OCI-LY3 (cell line): ENCODE measurements at regions not wholly inside any gene's neighbourhood (a gene's known extent, or its start where the extent isn't known, plus 50 kb on each side); places are given as distances from the start of the nearest gene placed in this dataset.
"Not testable (repeated sequence)": the region's sequence is repeated elsewhere in the genome, so short reads cannot be mapped to it uniquely, and the experiment has no call there.

Source experiments
- H2AFZ ChIP-seq: fragments of 200-600, 300-600 bp; shearing (Covaris generic); 2 replicates; pipeline ENCODE4 v1.6.0; 2014; ENCODE audit warnings: antibody characterized with exemption, low read depth, low read length
- H3K27ac ChIP-seq: fragments of 200-600, 300-600 bp; sonication (generic); 2 replicates; pipeline ENCODE4 v1.5.1; 2014; ENCODE audit warnings: mild to moderate bottlenecking, low read length, moderate library complexity, mixed read lengths
- H3K27me3 ChIP-seq: fragments of 200-600, 300-600 bp; sonication (generic); 2 replicates; pipeline ENCODE4 v1.6.1; 2014; ENCODE audit warnings: low read depth, low read length, mixed read lengths
- H3K36me3 ChIP-seq: fragments of 200-600, 300-600 bp; sonication (generic); replicated peaks from 2 replicates; pipeline ENCODE3; 2014; ENCODE audit warnings: low read depth, low read length, mixed read lengths
- H3K4me1 ChIP-seq: fragments of 300-600, 200-600 bp; sonication (generic); 2 replicates; pipeline ENCODE4 v1.6.1; 2014; ENCODE audit warnings: low read length, mixed read lengths
- H3K4me2 ChIP-seq: fragments of 200-600, 300-600 bp; sonication (generic); 2 replicates; pipeline ENCODE4 v1.6.1; 2014; ENCODE audit warnings: low read length, mixed read lengths
- H3K4me3 ChIP-seq: fragments of 300-600, 200-600 bp; sonication (generic); 2 replicates; pipeline ENCODE4 v1.5.1; 2014; ENCODE audit warnings: antibody characterized with exemption, mild to moderate bottlenecking, low read length, moderate library complexity
- H3K79me2 ChIP-seq: fragments of 300-600, 200-600 bp; shearing (Covaris generic); 2 replicates; pipeline ENCODE4 v1.6.1; 2014; ENCODE audit warnings: mild to moderate bottlenecking, low read length, mixed read lengths
- H3K9ac ChIP-seq: fragments of 300-600, 200-600 bp; shearing (Covaris generic); 2 replicates; pipeline ENCODE4 v1.6.0; 2014; ENCODE audit warnings: mild to moderate bottlenecking, low read length, moderate library complexity
- H3K9me3 ChIP-seq: fragments of 200-600, 300-600 bp; shearing (Covaris generic); 2 replicates; pipeline ENCODE4 v1.6.1; 2014; ENCODE audit warnings: low read length, mixed read lengths; ENCODE audit not compliant: insufficient read depth
- H4K20me1 ChIP-seq: fragments of 200-600, 300-600 bp; sonication (generic); 2 replicates; pipeline ENCODE4 v1.6.1; 2016; ENCODE audit warnings: low read length, mixed read lengths; ENCODE audit not compliant: insufficient read depth
- EZH2phosphoT487 ChIP-seq: fragments of 200-600 bp; shearing (Covaris generic); IDR thresholded peaks from 2 replicates; pipeline ENCODE4 v1.6.1; 2018; ENCODE audit warnings: antibody characterized with exemption, mixed run types, low read depth
- TF ChIP-seq, protein P1 (sequence below): fragments of 200-600, 300-600 bp; sonication (generic); IDR thresholded peaks from 2 replicates; pipeline ENCODE4 v1.5.1; 2014; ENCODE audit warnings: antibody characterized with exemption, low read length, low read depth

DNA sequence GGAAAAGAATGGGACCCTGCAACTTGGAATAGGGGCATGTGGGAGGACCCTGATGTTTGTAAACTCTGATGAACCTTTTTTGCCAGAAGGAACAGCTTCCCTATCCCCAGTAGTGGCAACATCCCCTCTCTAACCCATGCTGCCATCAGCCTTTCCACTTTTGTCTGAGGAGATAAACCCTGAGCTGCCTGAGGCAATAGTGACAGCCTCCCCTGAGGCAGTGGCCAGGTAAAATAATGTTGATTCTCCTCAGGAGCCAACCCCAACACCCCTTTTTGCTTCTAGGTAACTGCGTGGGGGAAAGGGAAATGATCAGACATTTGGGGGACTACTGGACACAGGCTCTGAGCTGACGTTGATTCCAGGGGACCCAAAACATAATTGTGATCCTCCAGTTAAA lies 106.8 kb upstream of the NPAS2 start:
- Histone ChIP-seq H3K9me3 (no peaks in the 10 kb centered on the region), H3K4me2 (no peak overlapping the region), H3K4me3 (no peak overlapping the region), H3K79me2 (no peaks in the 10 kb centered on the region), H3K4me1 (no peaks in the 10 kb centered on the region), H3K27me3 (no peaks in the 10 kb centered on the region), H3K27ac (no peak overlapping the region), H3K36me3 (no peaks in the 10 kb centered on the region), H2AFZ (no peak overlapping the region), H4K20me1 (no peaks in the 10 kb centered on the region), H3K9ac (no peak overlapping the region)
- TF ChIP-seq, protein P1, sequence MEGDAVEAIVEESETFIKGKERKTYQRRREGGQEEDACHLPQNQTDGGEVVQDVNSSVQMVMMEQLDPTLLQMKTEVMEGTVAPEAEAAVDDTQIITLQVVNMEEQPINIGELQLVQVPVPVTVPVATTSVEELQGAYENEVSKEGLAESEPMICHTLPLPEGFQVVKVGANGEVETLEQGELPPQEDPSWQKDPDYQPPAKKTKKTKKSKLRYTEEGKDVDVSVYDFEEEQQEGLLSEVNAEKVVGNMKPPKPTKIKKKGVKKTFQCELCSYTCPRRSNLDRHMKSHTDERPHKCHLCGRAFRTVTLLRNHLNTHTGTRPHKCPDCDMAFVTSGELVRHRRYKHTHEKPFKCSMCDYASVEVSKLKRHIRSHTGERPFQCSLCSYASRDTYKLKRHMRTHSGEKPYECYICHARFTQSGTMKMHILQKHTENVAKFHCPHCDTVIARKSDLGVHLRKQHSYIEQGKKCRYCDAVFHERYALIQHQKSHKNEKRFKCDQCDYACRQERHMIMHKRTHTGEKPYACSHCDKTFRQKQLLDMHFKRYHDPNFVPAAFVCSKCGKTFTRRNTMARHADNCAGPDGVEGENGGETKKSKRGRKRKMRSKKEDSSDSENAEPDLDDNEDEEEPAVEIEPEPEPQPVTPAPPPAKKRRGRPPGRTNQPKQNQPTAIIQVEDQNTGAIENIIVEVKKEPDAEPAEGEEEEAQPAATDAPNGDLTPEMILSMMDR: no peak
- TF ChIP-seq EZH2phosphoT487: no peak

DNA sequence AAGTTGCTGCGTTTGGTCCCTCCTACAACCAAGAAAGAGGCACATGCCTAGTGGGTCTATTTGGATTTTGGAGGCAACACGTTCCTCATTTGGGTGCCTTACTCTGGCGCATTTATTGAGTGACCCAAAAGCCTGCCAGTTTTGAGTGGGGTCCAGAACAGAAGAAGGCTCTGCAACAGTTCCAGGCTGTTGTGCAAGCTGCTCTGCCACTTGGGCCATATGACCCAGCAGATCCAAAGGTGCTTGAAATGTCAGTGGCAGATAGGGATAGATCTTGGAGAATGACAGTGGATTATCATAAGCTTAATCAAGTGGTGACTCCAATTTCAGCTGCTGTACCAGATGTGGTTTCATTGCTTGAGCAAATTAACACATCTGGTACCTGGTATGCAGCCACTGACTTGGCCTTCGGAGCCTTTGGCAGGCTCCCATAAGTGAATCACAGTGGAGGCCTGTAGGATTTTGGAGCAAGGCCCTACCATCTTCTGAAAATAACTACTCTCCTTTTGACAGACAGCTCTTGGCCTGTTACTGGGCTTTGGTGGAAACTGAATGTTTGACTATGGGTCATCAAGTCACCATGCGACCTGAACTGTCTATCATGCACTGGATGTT lies 105.4 kb upstream of the NPAS2 start:
- not testable (repeated sequence) for H3K9ac ChIP-seq, H3K9me3 ChIP-seq, H4K20me1 ChIP-seq, H3K79me2 ChIP-seq, H2AFZ ChIP-seq, H3K27ac ChIP-seq, H3K4me1 ChIP-seq, H3K36me3 ChIP-seq, H3K4me2 ChIP-seq, H3K27me3 ChIP-seq, H3K4me3 ChIP-seq

DNA sequence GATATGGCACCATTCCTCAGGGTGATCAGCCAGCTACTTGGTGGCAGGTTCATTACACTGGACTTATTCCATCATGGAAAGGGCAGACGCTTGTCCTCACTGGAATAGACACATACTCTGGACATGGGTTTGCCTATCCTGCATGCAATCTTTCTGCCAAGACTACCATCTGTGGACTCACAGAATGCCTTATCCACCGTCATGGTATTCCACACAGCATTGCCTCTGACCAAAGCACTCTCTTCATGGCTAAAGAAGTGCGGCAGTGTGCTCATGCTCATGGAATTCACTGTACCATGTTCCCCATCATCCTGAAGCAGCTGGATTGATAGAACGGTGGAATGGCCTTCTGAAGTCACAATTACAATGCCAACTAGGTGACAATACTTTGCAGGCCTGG lies 104.1 kb upstream of the NPAS2 start:
- not testable (repeated sequence) for H3K4me3 ChIP-seq, H3K9me3 ChIP-seq, H3K36me3 ChIP-seq, H3K9ac ChIP-seq, H3K79me2 ChIP-seq, H3K4me1 ChIP-seq, H3K4me2 ChIP-seq, H2AFZ ChIP-seq, H4K20me1 ChIP-seq, H3K27ac ChIP-seq
- peaks cover 12% of the 10 kb centered on the region for H3K27me3 ChIP-seq

DNA sequence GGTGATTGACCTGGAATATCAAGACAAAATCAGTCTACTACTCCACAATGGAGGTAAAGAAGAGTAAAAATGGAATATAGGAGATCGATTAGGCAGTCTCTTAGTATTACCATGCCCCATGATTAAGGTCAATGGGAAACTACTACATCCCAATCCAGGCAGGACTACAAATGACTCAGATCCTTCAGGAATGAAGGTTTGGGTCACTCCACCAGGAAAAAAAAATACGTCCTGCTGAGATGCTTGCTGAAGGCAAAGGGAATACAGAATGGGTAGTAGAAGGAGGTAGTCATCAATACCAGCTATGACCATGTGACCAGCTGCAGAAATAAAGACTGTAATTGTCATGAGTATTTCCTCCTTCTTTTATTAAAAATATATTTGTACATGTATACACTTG lies 103.4 kb upstream of the NPAS2 start:
- Histone ChIP-seq H3K79me2 (no peaks in the 10 kb centered on the region), H3K9me3 (no peaks in the 10 kb centered on the region), H3K4me1 (no peaks in the 10 kb centered on the region), H3K27ac (no peak overlapping the region), H3K4me2 (no peak overlapping the region), H4K20me1 (no peaks in the 10 kb centered on the region), H3K9ac (no peak overlapping the region), H3K4me3 (no peak overlapping the region), H3K36me3 (no peaks in the 10 kb centered on the region), H3K27me3 (peaks cover 12% of the 10 kb centered on the region), H2AFZ (no peak overlapping the region)
- TF ChIP-seq EZH2phosphoT487: no peak
- TF ChIP-seq, protein P1: no peak

DNA sequence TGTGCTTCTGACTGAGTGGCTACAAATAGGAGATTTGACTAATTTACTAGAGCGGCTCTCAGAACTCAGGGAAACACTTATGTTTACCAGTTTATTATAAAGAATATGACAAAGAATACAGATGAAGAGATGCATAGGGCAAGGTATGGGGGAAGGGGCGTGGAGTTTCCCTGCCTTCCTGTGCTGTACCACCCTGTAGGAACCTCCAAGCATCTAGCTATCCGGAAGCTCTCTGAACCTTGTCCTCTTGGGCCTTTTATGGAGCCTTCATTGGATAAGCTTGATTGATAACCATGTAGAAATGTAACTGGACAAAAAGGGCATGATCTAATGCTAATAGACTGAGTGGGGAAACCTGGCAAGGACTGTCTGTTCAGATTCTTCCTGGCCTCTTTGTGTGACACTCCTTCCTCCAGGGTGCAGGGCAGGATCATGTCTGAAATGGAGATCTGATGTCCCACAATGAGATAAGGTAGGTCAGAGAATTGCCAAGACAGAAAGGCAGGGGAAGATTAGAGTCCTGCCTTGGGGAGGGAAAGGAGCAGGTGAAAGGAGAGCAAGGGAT lies 101.8 kb upstream of the NPAS2 start:
- Histone ChIP-seq H3K27me3 (peaks cover 21% of the 10 kb centered on the region), H3K9me3 (no peaks in the 10 kb centered on the region), H3K79me2 (no peaks in the 10 kb centered on the region), H3K4me1 (no peaks in the 10 kb centered on the region), H2AFZ (no peak overlapping the region), H3K36me3 (no peaks in the 10 kb centered on the region), H3K4me2 (no peak overlapping the region), H3K27ac (no peak overlapping the region), H3K4me3 (no peak overlapping the region), H4K20me1 (no peaks in the 10 kb centered on the region), H3K9ac (no peak overlapping the region)
- TF ChIP-seq, protein P1: no peak
- TF ChIP-seq EZH2phosphoT487: no peak
